ENCODE measurements at regions not wholly inside any gene's neighbourhood (a gene's known extent, or its start where the extent isn't known, plus 50 kb on each side); places are given as distances from the start of the nearest gene placed in this dataset.

- Mint-ChIP-seq H3K9me3 (no peaks in the 10 kb centered on the region), H3K27me3 (ENCODE audit: low read depth) (peaks cover 64% of the 10 kb centered on the region), H3K4me1 (peaks cover 35% of the 10 kb centered on the region), H3K27ac (ENCODE audit: unreplicated experiment) (no peak overlapping the region), H3K36me3 (ENCODE audit: low read depth) (no peaks in the 10 kb centered on the region), H3K4me3 (no peak overlapping the region)
- no peak for DNase-seq (ENCODE audit: low read depth, low spot score)
- no peak for TF ChIP-seq CTCF (conservative IDR thresholded peaks at IDR 0.05)
Observed at GRCh38 chr10:129035052-129035827, 431.8 kb upstream of the MGMT start.

- TF ChIP-seq CTCF (conservative IDR thresholded peaks at IDR 0.05) = no peak
- no peak overlapping the region for H3K4me3 Mint-ChIP-seq
- no peaks in the 10 kb centered on the region for H3K36me3 Mint-ChIP-seq (ENCODE audit: low read depth)
- peaks cover 36% of the 10 kb centered on the region for H3K4me1 Mint-ChIP-seq
- DNase-seq (ENCODE audit: low read depth, low spot score) = no peak
- no peaks in the 10 kb centered on the region for H3K9me3 Mint-ChIP-seq
- H3K27me3 Mint-ChIP-seq (ENCODE audit: low read depth) = peaks cover 39% of the 10 kb centered on the region
- no peak overlapping the region for H3K27ac Mint-ChIP-seq (ENCODE audit: unreplicated experiment)
Observed at GRCh38 chr10:129038522-129038921, 428.5 kb upstream of the MGMT start.

GRCh38 chr10:129039406-129040370 is 427.4 kb upstream of the MGMT start:
- no peak for DNase-seq (ENCODE audit: low read depth, low spot score)
- no peak overlapping the region for H3K27ac Mint-ChIP-seq (ENCODE audit: unreplicated experiment)
- no peaks in the 10 kb centered on the region for H3K9me3 Mint-ChIP-seq
- TF ChIP-seq CTCF (conservative IDR thresholded peaks at IDR 0.05) = no peak
- H3K4me3 Mint-ChIP-seq = no peak overlapping the region
- peaks cover 34% of the 10 kb centered on the region for H3K27me3 Mint-ChIP-seq (ENCODE audit: low read depth)
- peaks cover 32% of the 10 kb centered on the region for H3K4me1 Mint-ChIP-seq
- no peaks in the 10 kb centered on the region for H3K36me3 Mint-ChIP-seq (ENCODE audit: low read depth)

- Mint-ChIP-seq H3K4me3 (no peak overlapping the region), H3K9me3 (no peaks in the 10 kb centered on the region), H3K4me1 (peaks cover 32% of the 10 kb centered on the region), H3K27me3 (ENCODE audit: low read depth) (peaks cover 34% of the 10 kb centered on the region), H3K27ac (ENCODE audit: unreplicated experiment) (no peak overlapping the region), H3K36me3 (ENCODE audit: low read depth) (no peaks in the 10 kb centered on the region)
- no peak for DNase-seq (ENCODE audit: low read depth, low spot score)
- no peak for TF ChIP-seq CTCF (conservative IDR thresholded peaks at IDR 0.05)
Observed at GRCh38 chr10:129040377-129040776, 426.7 kb upstream of the MGMT start.

- no peak overlapping the region for H3K27ac Mint-ChIP-seq (ENCODE audit: unreplicated experiment)
Observed at GRCh38 chr10:129041916-129042315, 425.1 kb upstream of the MGMT start.

More at GRCh38 chr10:129041916-129042315, 425.1 kb upstream of the MGMT start:
- TF ChIP-seq CTCF (conservative IDR thresholded peaks at IDR 0.05) = no peak
- H3K9me3 Mint-ChIP-seq = no peaks in the 10 kb centered on the region
- H3K4me1 Mint-ChIP-seq = peaks cover 32% of the 10 kb centered on the region
- no peaks in the 10 kb centered on the region for H3K36me3 Mint-ChIP-seq (ENCODE audit: low read depth)
- H3K27me3 Mint-ChIP-seq (ENCODE audit: low read depth) = peaks cover 31% of the 10 kb centered on the region
- no peak for DNase-seq (ENCODE audit: low read depth, low spot score)
- no peak overlapping the region for H3K4me3 Mint-ChIP-seq

Measured in neural crest cell (in vitro differentiated cells).